AG04450 (cell line): ENCODE measurements at regions not wholly inside any gene's neighbourhood (a gene's known extent, or its start where the extent isn't known, plus 50 kb on each side); places are given as distances from the start of the nearest gene placed in this dataset.

Source experiments
- CTCF ChIA-PET: fragments of 300-600, 350-600 bp; formaldehyde crosslinking; extraction: SDS; loops from one replicate; lab custom pipeline; 2022; ENCODE audit warnings: antibody characterized with exemption, inconsistent platforms; lab: Charles Lee
- POLR2A ChIA-PET: fragments of 350-600 bp; formaldehyde crosslinking; extraction: SDS; loops from one replicate; lab custom pipeline; 2021; ENCODE audit warnings: antibody characterized with exemption, inconsistent platforms; lab: Yijun Ruan, JAX
- DNase-seq: peaks from one replicate; pipeline ENCODE4 v3.0.0-alpha.2; 2011; ENCODE audit warnings: low read depth, low spot score
- H3K27ac ChIP-seq: one replicate; pipeline ENCODE4 v1.5.1; 2012; ENCODE audit warnings: low read depth, low read length, control low read depth
- H3K27me3 ChIP-seq: one replicate; pipeline ENCODE4 v1.6.0; 2012; ENCODE audit warnings: low read length; ENCODE audit not compliant: control insufficient read depth, insufficient read depth
- H3K4me3 ChIP-seq: 2 replicates; pipeline ENCODE4 v1.5.1; 2011; ENCODE audit warnings: mild to moderate bottlenecking, low read depth, low read length, control low read depth
- H3K9me3 ChIP-seq: 2 replicates; pipeline ENCODE4 v1.5.1; 2012; ENCODE audit warnings: low read length; ENCODE audit not compliant: control insufficient read depth, insufficient read depth
- CTCF ChIP-seq: IDR thresholded peaks from 2 replicates; pipeline ENCODE4 v1.5.1; 2011; ENCODE audit warnings: low read depth, low read length, control low read depth, inconsistent platforms

GRCh38 chr4:177964693-177965168 is 522.5 kb upstream of the AGA start:
- H3K27me3 ChIP-seq = no peaks in the 10 kb centered on the region
- H3K4me3 ChIP-seq = no peak overlapping the region
- no peak overlapping the region for H3K27ac ChIP-seq
- DNase-seq = no peak
- H3K9me3 ChIP-seq = no peaks in the 10 kb centered on the region
- TF ChIP-seq CTCF = no peak
- ChIA-PET CTCF (no interaction called here), POLR2A (no interaction called here)

- H3K4me3 ChIP-seq = no peak overlapping the region
- no peak for DNase-seq
- no peaks in the 10 kb centered on the region for H3K27me3 ChIP-seq
- no peak for TF ChIP-seq CTCF
- ChIA-PET POLR2A (no interaction called here), CTCF (no interaction called here)
- H3K27ac ChIP-seq = no peak overlapping the region
- no peaks in the 10 kb centered on the region for H3K9me3 ChIP-seq
Measured at GRCh38 chr4:177967328-177967727, 525.1 kb upstream of the AGA start.

- no peaks in the 10 kb centered on the region for H3K9me3 ChIP-seq
- H3K27ac ChIP-seq = no peak overlapping the region
- ChIA-PET CTCF (no interaction called here), POLR2A (no interaction called here)
- no peak for TF ChIP-seq CTCF
- DNase-seq = no peak
- H3K4me3 ChIP-seq = no peak overlapping the region
- no peaks in the 10 kb centered on the region for H3K27me3 ChIP-seq
Measured at GRCh38 chr4:177968817-177969442, 526.7 kb upstream of the AGA start.

GRCh38 chr4:177974461-177974860 is 532.2 kb upstream of the AGA start:
- ChIA-PET CTCF (no interaction called here), POLR2A (no interaction called here)
- no peak for DNase-seq
- no peak overlapping the region for H3K27ac ChIP-seq
- no peak for TF ChIP-seq CTCF
- no peak overlapping the region for H3K4me3 ChIP-seq
- no peaks in the 10 kb centered on the region for H3K27me3 ChIP-seq
- no peaks in the 10 kb centered on the region for H3K9me3 ChIP-seq

- no peak for TF ChIP-seq CTCF
- no peaks in the 10 kb centered on the region for H3K27me3 ChIP-seq
- H3K27ac ChIP-seq = no peak overlapping the region
- no peaks in the 10 kb centered on the region for H3K9me3 ChIP-seq
- no peak for DNase-seq
- ChIA-PET POLR2A (no interaction called here), CTCF (no interaction called here)
- no peak overlapping the region for H3K4me3 ChIP-seq
Measured at GRCh38 chr4:177975315-177975987, 533.2 kb upstream of the AGA start.
